ACC112 (cell line): ENCODE measurements at regions not wholly inside any gene's neighbourhood (a gene's known extent, or its start where the extent isn't known, plus 50 kb on each side); places are given as distances from the start of the nearest gene placed in this dataset.

ENCODE experiments used
- H2AFZ ChIP-seq: fragments of 200-600 bp; sonication (generic); one replicate; pipeline ENCODE4 v1.6.0; 2017; ENCODE audit warnings: antibody characterized with exemption, low read length; ENCODE audit not compliant: unreplicated experiment
- H3K27ac ChIP-seq: fragments of 200-600 bp; sonication (generic); 2 replicates; pipeline ENCODE4 v1.5.1; 2014; ENCODE audit warnings: low read depth, mild to moderate bottlenecking, antibody characterized with exemption, low read length, moderate library complexity
- H3K27me3 ChIP-seq: fragments of 200-600 bp; sonication (generic); 2 replicates; pipeline ENCODE4 v1.6.1; 2014; ENCODE audit warnings: mild to moderate bottlenecking, antibody characterized with exemption, low read length, moderate library complexity, mixed read lengths; ENCODE audit not compliant: insufficient read depth
- H3K36me3 ChIP-seq: fragments of 200-600 bp; sonication (generic); 2 replicates; pipeline ENCODE4 v1.6.1; 2016; ENCODE audit warnings: mild to moderate bottlenecking, antibody characterized with exemption, low read length, moderate library complexity, mixed read lengths; ENCODE audit not compliant: insufficient read depth
- H3K4me1 ChIP-seq: fragments of 200-600 bp; sonication (generic); one replicate; pipeline ENCODE4 v1.6.1; 2016; ENCODE audit warnings: low read length, mixed read lengths; ENCODE audit not compliant: insufficient read depth, unreplicated experiment, control insufficient read depth
- H3K4me3 ChIP-seq: fragments of 200-600 bp; sonication (generic); 2 replicates; pipeline ENCODE4 v1.5.1; 2014; ENCODE audit warnings: mild to moderate bottlenecking, low read depth, low read length
- H3K79me2 ChIP-seq: fragments of 200-600 bp; sonication (generic); one replicate; pipeline ENCODE4 v1.6.0; 2016; ENCODE audit warnings: low read length; ENCODE audit not compliant: control insufficient read depth, unreplicated experiment, insufficient read depth

DNA sequence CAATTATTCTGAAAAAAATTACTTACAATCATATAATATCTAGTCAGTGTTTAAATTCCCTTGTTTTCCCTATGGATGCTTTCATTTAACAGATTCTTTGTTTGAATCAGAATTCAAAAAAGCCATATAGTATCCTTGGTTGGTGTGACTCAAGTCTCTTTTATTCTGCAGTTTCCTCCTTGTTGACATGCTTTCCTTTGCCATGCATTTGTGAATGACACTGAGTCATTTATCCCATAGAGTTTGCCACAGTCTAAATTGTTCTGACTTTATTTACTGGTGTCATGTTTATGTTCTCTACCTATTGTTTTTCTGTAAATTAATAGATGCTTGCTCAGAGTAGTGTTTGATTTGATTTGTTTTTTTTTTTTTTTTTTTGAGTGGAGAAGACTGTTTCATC, 893.8 kb upstream of the SLC10A2 start:
- Histone ChIP-seq H3K4me1 (no peaks in the 10 kb centered on the region), H2AFZ (no peak overlapping the region), H3K79me2 (no peaks in the 10 kb centered on the region), H3K36me3 (no peaks in the 10 kb centered on the region), H3K27ac (no peak overlapping the region), H3K27me3 (no peaks in the 10 kb centered on the region), H3K4me3 (no peak overlapping the region)

DNA sequence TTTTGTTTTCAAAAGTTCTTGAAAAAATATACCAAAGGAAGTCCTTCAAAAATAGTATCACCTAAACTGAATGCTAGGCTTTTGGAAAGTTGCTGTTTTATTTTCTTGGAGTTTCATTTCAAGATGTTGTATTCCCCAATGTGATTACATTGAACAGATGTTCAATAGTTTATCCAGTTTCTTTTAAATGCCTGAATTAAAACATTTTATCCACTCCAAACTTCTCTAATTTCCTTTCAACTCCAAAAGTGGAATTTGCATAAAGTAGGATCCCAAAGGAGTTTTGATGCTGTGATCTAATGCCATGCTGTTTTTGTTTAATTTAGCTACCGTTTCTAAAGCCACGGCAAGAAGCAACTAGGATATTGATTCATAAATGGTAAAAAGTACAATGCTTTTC, 892.5 kb upstream of the SLC10A2 start:
- no peaks in the 10 kb centered on the region for H3K36me3 ChIP-seq
- H3K4me1 ChIP-seq = no peaks in the 10 kb centered on the region
- H3K27ac ChIP-seq = no peak overlapping the region
- H3K79me2 ChIP-seq = no peaks in the 10 kb centered on the region
- no peaks in the 10 kb centered on the region for H3K27me3 ChIP-seq
- no peak overlapping the region for H3K4me3 ChIP-seq
- no peak overlapping the region for H2AFZ ChIP-seq

- Histone ChIP-seq H3K79me2 (no peaks in the 10 kb centered on the region), H2AFZ (no peak overlapping the region), H3K4me1 (no peaks in the 10 kb centered on the region), H3K36me3 (no peaks in the 10 kb centered on the region), H3K27ac (no peak overlapping the region), H3K4me3 (no peak overlapping the region), H3K27me3 (no peaks in the 10 kb centered on the region)
Measured at GRCh38 chr13:103957939-103958338, 891.7 kb upstream of the SLC10A2 start.

DNA sequence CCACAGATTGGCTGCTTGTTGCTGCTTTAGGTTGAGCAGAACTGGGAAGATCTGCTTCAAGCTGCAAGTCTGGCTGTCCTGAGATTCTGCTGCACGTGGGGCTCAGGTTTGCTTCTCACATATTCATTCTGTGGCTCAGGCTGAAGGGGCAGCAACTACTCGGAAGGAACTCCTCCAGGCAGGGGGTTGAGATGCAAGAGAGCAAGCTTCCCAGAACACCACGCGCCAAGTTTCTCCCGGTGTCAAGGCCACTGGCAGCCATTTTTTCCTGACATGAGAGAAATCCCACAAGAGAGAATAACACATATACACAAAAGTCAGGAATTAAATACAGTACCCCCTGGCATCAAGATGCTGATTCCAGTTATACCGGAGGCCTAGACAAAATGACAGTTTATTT, 887.6 kb upstream of the SLC10A2 start:
- H3K36me3 ChIP-seq = no peaks in the 10 kb centered on the region
- H3K27me3 ChIP-seq = no peaks in the 10 kb centered on the region
- H3K4me1 ChIP-seq = no peaks in the 10 kb centered on the region
- no peaks in the 10 kb centered on the region for H3K79me2 ChIP-seq
- no peak overlapping the region for H3K4me3 ChIP-seq
- no peak overlapping the region for H2AFZ ChIP-seq
- H3K27ac ChIP-seq = no peak overlapping the region

DNA sequence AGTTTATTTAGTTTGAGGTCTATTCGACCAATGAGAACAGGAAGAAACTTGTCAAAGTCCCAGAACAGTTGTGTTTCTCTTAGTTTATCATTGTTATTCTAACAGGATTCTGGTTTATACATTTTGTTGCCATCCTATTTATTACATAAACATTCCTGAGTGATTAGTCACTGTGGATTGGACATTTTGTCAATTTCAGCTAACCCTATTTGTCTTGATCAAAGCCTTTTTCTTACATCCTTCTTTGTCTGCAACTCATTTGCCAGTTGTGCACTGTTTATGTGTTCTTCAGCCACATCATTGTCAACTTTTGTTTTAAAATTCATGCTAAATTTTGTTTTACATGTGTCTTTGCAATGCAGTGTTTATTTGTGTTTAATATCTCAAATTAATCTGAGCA, 886.0 kb upstream of the SLC10A2 start:
- Histone ChIP-seq H2AFZ (no peak overlapping the region), H3K4me3 (no peak overlapping the region)

DNA sequence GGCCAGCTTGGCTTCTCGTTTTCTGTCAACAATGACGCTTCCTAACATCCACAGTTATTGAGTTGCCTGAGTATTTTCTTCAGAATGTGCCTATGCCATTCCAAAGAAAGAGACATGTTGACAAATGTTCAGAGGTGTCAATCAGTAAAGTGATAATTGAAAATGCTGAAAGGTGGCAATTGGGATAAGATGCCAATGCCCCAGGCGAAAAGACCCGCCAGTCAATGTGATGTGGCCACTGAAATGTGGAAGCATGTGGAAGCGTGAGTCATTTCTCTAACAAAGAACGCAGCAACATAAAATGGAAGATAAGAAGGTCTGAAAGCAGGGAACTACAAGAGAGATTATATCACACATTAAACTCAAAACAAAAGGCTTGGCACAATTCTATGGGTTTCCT, 882.2 kb upstream of the SLC10A2 start:
- H3K27ac ChIP-seq = no peak overlapping the region
- no peaks in the 10 kb centered on the region for H3K36me3 ChIP-seq
- H3K4me3 ChIP-seq = no peak overlapping the region
- no peaks in the 10 kb centered on the region for H3K27me3 ChIP-seq
- H3K4me1 ChIP-seq = no peaks in the 10 kb centered on the region
- H3K79me2 ChIP-seq = no peaks in the 10 kb centered on the region
- no peak overlapping the region for H2AFZ ChIP-seq

More for the DNA sequence above, 886.0 kb upstream of the SLC10A2 start:
- Histone ChIP-seq H3K79me2 (no peaks in the 10 kb centered on the region), H3K36me3 (no peaks in the 10 kb centered on the region), H3K27me3 (no peaks in the 10 kb centered on the region), H3K27ac (no peak overlapping the region), H3K4me1 (no peaks in the 10 kb centered on the region)

GRCh38 chr13:103945836-103946235, 879.6 kb upstream of the SLC10A2 start:
- H3K79me2 ChIP-seq = no peaks in the 10 kb centered on the region
- H3K27me3 ChIP-seq = no peaks in the 10 kb centered on the region
- H3K36me3 ChIP-seq = no peaks in the 10 kb centered on the region
- no peak overlapping the region for H2AFZ ChIP-seq
- H3K4me3 ChIP-seq = no peak overlapping the region
- H3K27ac ChIP-seq = no peak overlapping the region
- H3K4me1 ChIP-seq = no peaks in the 10 kb centered on the region

DNA sequence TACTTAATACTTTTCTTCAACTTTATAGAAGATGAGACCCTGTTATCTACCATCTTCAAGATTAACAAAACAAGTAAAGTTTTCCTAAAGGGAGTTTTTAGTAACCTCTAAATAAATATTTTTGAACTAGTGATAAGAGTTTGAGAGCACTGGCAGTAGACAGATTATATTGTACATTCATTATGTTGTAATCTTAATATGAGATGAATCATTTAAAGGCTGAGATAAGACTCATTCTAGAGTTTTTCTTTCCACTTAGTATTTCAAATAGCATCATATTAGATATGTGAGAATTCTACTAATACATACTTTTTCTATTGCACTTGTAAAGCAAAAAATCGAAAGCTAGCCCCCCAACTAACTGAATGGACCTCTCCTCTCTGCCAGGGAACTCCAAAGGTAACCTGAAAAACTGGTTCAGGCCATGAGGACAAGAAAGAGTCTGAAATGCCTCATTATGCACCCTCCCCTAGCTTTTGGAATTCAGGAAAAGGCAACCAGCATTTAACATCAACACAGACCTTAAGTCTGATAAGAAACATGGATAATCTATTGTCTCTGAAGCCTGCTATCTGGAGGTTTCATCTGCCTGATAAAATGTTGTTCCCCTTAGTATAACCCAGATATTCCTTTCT, 875.4 kb upstream of the SLC10A2 start:
- Histone ChIP-seq H3K79me2 (no peaks in the 10 kb centered on the region), H3K4me3 (no peak overlapping the region), H2AFZ (no peak overlapping the region), H3K27ac (no peak overlapping the region), H3K4me1 (no peaks in the 10 kb centered on the region), H3K36me3 (no peaks in the 10 kb centered on the region), H3K27me3 (no peaks in the 10 kb centered on the region)

DNA sequence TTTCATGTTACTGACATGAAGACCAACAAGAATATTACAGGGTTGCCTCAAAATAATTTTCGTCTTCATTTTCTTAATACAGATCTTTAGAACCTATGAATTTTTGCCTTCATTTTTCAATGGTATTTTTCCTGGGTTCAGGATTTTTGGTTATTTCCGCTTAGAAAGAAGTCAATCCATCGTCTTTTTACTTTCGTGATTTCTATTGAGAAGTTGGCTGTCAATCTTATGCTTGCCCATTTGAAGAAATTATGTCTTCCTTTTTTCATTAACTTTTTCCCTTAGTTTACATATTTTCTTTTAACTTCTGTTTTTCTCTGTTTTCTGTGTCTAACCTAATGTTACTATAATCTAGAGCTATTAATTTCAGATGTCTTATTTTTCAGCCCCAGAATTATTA, 868.9 kb upstream of the SLC10A2 start:
- Histone ChIP-seq H3K4me1 (no peaks in the 10 kb centered on the region), H2AFZ (no peak overlapping the region), H3K27ac (no peak overlapping the region), H3K36me3 (no peaks in the 10 kb centered on the region), H3K27me3 (no peaks in the 10 kb centered on the region), H3K4me3 (no peak overlapping the region), H3K79me2 (no peaks in the 10 kb centered on the region)

- Histone ChIP-seq H3K27ac (no peak overlapping the region), H2AFZ (no peak overlapping the region), H3K36me3 (no peaks in the 10 kb centered on the region), H3K4me1 (no peaks in the 10 kb centered on the region), H3K27me3 (no peaks in the 10 kb centered on the region), H3K79me2 (no peaks in the 10 kb centered on the region), H3K4me3 (no peak overlapping the region)
Measured at GRCh38 chr13:103931885-103932284, 865.7 kb upstream of the SLC10A2 start.

DNA sequence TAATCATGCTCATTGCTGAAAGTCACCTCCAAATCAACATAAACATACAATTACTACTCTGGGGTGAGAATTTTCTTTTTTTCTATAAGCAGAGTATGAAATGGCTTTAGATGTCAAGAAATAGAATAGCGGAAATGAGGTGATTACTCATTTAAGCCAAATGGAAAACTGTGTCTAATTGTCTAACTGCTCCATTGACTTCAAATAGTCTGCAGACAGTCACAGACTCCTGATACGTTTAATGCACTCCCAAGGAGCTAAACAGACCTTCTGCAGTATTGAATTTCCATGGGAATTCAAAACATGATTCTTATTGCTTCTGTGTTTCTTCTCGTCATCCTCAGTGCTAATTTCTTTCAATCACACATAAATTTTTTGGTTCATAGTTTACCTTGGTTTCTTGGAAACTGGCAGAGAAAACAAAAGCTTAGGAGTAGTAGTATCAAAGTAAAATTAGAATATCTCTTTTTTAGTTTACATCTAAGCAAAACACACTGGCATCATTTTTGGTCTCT, 865.2 kb upstream of the SLC10A2 start:
- Histone ChIP-seq H3K27me3 (no peaks in the 10 kb centered on the region), H3K79me2 (no peaks in the 10 kb centered on the region), H2AFZ (no peak overlapping the region), H3K4me1 (no peaks in the 10 kb centered on the region), H3K27ac (no peak overlapping the region), H3K36me3 (no peaks in the 10 kb centered on the region), H3K4me3 (no peak overlapping the region)
